ENCODE measurements at regions not wholly inside any gene's neighbourhood (a gene's known extent, or its start where the extent isn't known, plus 50 kb on each side); places are given as distances from the start of the nearest gene placed in this dataset.
"Not testable (repeated sequence)": the region's sequence is repeated elsewhere in the genome, so short reads cannot be mapped to it uniquely, and the experiment has no call there.

GRCh38 chr5:18497089-18497488 lies 862.8 kb downstream of the TAF11L14 start:
- H3K4me3 ChIP-seq (ENCODE audit: low read depth, low read length) = no peak overlapping the region
- H3K27ac ChIP-seq (ENCODE audit: low read depth, low read length) = no peak overlapping the region
- H3K36me3 ChIP-seq (ENCODE audit: insufficient read depth, low read length) = no peaks in the 10 kb centered on the region
- H3K4me1 ChIP-seq (ENCODE audit: control insufficient read depth, insufficient read depth, low read length, unreplicated experiment) = no peaks in the 10 kb centered on the region
- H3K27me3 ChIP-seq (ENCODE audit: insufficient read depth, low read length) = no peaks in the 10 kb centered on the region
- H3K79me2 ChIP-seq (ENCODE audit: control insufficient read depth, insufficient read depth, low read length, unreplicated experiment) = no peaks in the 10 kb centered on the region
- H2AFZ ChIP-seq (ENCODE audit: low read length, unreplicated experiment) = no peak overlapping the region

- H3K27ac ChIP-seq (ENCODE audit: low read depth, low read length) = no peak overlapping the region
- H2AFZ ChIP-seq (ENCODE audit: low read length, unreplicated experiment) = no peak overlapping the region
- H3K27me3 ChIP-seq (ENCODE audit: insufficient read depth, low read length) = no peaks in the 10 kb centered on the region
- H3K36me3 ChIP-seq (ENCODE audit: insufficient read depth, low read length) = no peaks in the 10 kb centered on the region
- no peaks in the 10 kb centered on the region for H3K79me2 ChIP-seq (ENCODE audit: control insufficient read depth, insufficient read depth, low read length, unreplicated experiment)
- H3K4me1 ChIP-seq (ENCODE audit: control insufficient read depth, insufficient read depth, low read length, unreplicated experiment) = no peaks in the 10 kb centered on the region
- no peak overlapping the region for H3K4me3 ChIP-seq (ENCODE audit: low read depth, low read length)
Measured at GRCh38 chr5:18503797-18504328, 869.6 kb downstream of the TAF11L14 start.

GRCh38 chr5:18507114-18507513 lies 872.9 kb downstream of the TAF11L14 start:
- Histone ChIP-seq H3K27me3 (ENCODE audit: insufficient read depth, low read length) (no peaks in the 10 kb centered on the region), H3K4me1 (ENCODE audit: control insufficient read depth, insufficient read depth, low read length, unreplicated experiment) (no peaks in the 10 kb centered on the region), H3K27ac (ENCODE audit: low read depth, low read length) (no peak overlapping the region), H3K4me3 (ENCODE audit: low read depth, low read length) (no peak overlapping the region), H2AFZ (ENCODE audit: low read length, unreplicated experiment) (no peak overlapping the region), H3K79me2 (ENCODE audit: control insufficient read depth, insufficient read depth, low read length, unreplicated experiment) (no peaks in the 10 kb centered on the region), H3K36me3 (ENCODE audit: insufficient read depth, low read length) (no peaks in the 10 kb centered on the region)

GRCh38 chr5:18517641-18518380 lies 883.6 kb downstream of the TAF11L14 start:
- H3K36me3 ChIP-seq (ENCODE audit: insufficient read depth, low read length) = no peaks in the 10 kb centered on the region
- no peaks in the 10 kb centered on the region for H3K27me3 ChIP-seq (ENCODE audit: insufficient read depth, low read length)
- no peak overlapping the region for H2AFZ ChIP-seq (ENCODE audit: low read length, unreplicated experiment)
- H3K4me3 ChIP-seq (ENCODE audit: low read depth, low read length) = no peak overlapping the region
- no peak overlapping the region for H3K27ac ChIP-seq (ENCODE audit: low read depth, low read length)
- no peaks in the 10 kb centered on the region for H3K4me1 ChIP-seq (ENCODE audit: control insufficient read depth, insufficient read depth, low read length, unreplicated experiment)
- no peaks in the 10 kb centered on the region for H3K79me2 ChIP-seq (ENCODE audit: control insufficient read depth, insufficient read depth, low read length, unreplicated experiment)

GRCh38 chr5:18523380-18523779 lies 889.1 kb downstream of the TAF11L14 start:
- Histone ChIP-seq H3K79me2 (ENCODE audit: control insufficient read depth, insufficient read depth, low read length, unreplicated experiment) (no peaks in the 10 kb centered on the region), H3K4me3 (ENCODE audit: low read depth, low read length) (no peak overlapping the region), H2AFZ (ENCODE audit: low read length, unreplicated experiment) (no peak overlapping the region), H3K36me3 (ENCODE audit: insufficient read depth, low read length) (no peaks in the 10 kb centered on the region), H3K27me3 (ENCODE audit: insufficient read depth, low read length) (no peaks in the 10 kb centered on the region), H3K27ac (ENCODE audit: low read depth, low read length) (no peak overlapping the region), H3K4me1 (ENCODE audit: control insufficient read depth, insufficient read depth, low read length, unreplicated experiment) (no peaks in the 10 kb centered on the region)

GRCh38 chr5:18526792-18527405 lies 892.6 kb downstream of the TAF11L14 start:
- no peak overlapping the region for H3K27ac ChIP-seq (ENCODE audit: low read depth, low read length)
- no peaks in the 10 kb centered on the region for H3K36me3 ChIP-seq (ENCODE audit: insufficient read depth, low read length)
- no peak overlapping the region for H2AFZ ChIP-seq (ENCODE audit: low read length, unreplicated experiment)
- no peaks in the 10 kb centered on the region for H3K4me1 ChIP-seq (ENCODE audit: control insufficient read depth, insufficient read depth, low read length, unreplicated experiment)
- no peaks in the 10 kb centered on the region for H3K27me3 ChIP-seq (ENCODE audit: insufficient read depth, low read length)
- no peaks in the 10 kb centered on the region for H3K79me2 ChIP-seq (ENCODE audit: control insufficient read depth, insufficient read depth, low read length, unreplicated experiment)
- H3K4me3 ChIP-seq (ENCODE audit: low read depth, low read length) = no peak overlapping the region

- H3K79me2 ChIP-seq (ENCODE audit: control insufficient read depth, insufficient read depth, low read length, unreplicated experiment) = no peaks in the 10 kb centered on the region
- no peak overlapping the region for H2AFZ ChIP-seq (ENCODE audit: low read length, unreplicated experiment)
- H3K4me1 ChIP-seq (ENCODE audit: control insufficient read depth, insufficient read depth, low read length, unreplicated experiment) = no peaks in the 10 kb centered on the region
- no peaks in the 10 kb centered on the region for H3K36me3 ChIP-seq (ENCODE audit: insufficient read depth, low read length)
- no peak overlapping the region for H3K4me3 ChIP-seq (ENCODE audit: low read depth, low read length)
- no peaks in the 10 kb centered on the region for H3K27me3 ChIP-seq (ENCODE audit: insufficient read depth, low read length)
- no peak overlapping the region for H3K27ac ChIP-seq (ENCODE audit: low read depth, low read length)
Measured at GRCh38 chr5:18533137-18533536, 898.9 kb downstream of the TAF11L14 start.

GRCh38 chr5:18534119-18534518 lies 899.9 kb downstream of the TAF11L14 start:
- Histone ChIP-seq H3K27ac (ENCODE audit: low read depth, low read length) (no peak overlapping the region), H3K4me1 (ENCODE audit: control insufficient read depth, insufficient read depth, low read length, unreplicated experiment) (no peaks in the 10 kb centered on the region), H3K27me3 (ENCODE audit: insufficient read depth, low read length) (no peaks in the 10 kb centered on the region), H2AFZ (ENCODE audit: low read length, unreplicated experiment) (no peak overlapping the region), H3K36me3 (ENCODE audit: insufficient read depth, low read length) (no peaks in the 10 kb centered on the region), H3K79me2 (ENCODE audit: control insufficient read depth, insufficient read depth, low read length, unreplicated experiment) (no peaks in the 10 kb centered on the region), H3K4me3 (ENCODE audit: low read depth, low read length) (no peak overlapping the region)

GRCh38 chr5:18535753-18536152 lies 901.5 kb downstream of the TAF11L14 start:
- H3K4me3 ChIP-seq (ENCODE audit: low read depth, low read length); H3K36me3 ChIP-seq (ENCODE audit: insufficient read depth, low read length); H3K27ac ChIP-seq (ENCODE audit: low read depth, low read length); H3K79me2 ChIP-seq (ENCODE audit: control insufficient read depth, insufficient read depth, low read length, unreplicated experiment); H2AFZ ChIP-seq (ENCODE audit: low read length, unreplicated experiment); H3K27me3 ChIP-seq (ENCODE audit: insufficient read depth, low read length); H3K4me1 ChIP-seq (ENCODE audit: control insufficient read depth, insufficient read depth, low read length, unreplicated experiment): not testable (repeated sequence)

- H3K27me3 ChIP-seq (ENCODE audit: insufficient read depth, low read length) = no peaks in the 10 kb centered on the region
- H3K4me3 ChIP-seq (ENCODE audit: low read depth, low read length) = no peak overlapping the region
- H3K79me2 ChIP-seq (ENCODE audit: control insufficient read depth, insufficient read depth, low read length, unreplicated experiment) = no peaks in the 10 kb centered on the region
- H3K27ac ChIP-seq (ENCODE audit: low read depth, low read length) = no peak overlapping the region
- no peak overlapping the region for H2AFZ ChIP-seq (ENCODE audit: low read length, unreplicated experiment)
- H3K36me3 ChIP-seq (ENCODE audit: insufficient read depth, low read length) = no peaks in the 10 kb centered on the region
- no peaks in the 10 kb centered on the region for H3K4me1 ChIP-seq (ENCODE audit: control insufficient read depth, insufficient read depth, low read length, unreplicated experiment)
Measured at GRCh38 chr5:18544421-18544820, 910.2 kb downstream of the TAF11L14 start.

GRCh38 chr5:18546591-18546990 lies 912.3 kb downstream of the TAF11L14 start:
- Histone ChIP-seq H3K4me1 (ENCODE audit: control insufficient read depth, insufficient read depth, low read length, unreplicated experiment) (no peaks in the 10 kb centered on the region), H3K79me2 (ENCODE audit: control insufficient read depth, insufficient read depth, low read length, unreplicated experiment) (no peaks in the 10 kb centered on the region), H3K4me3 (ENCODE audit: low read depth, low read length) (no peak overlapping the region), H2AFZ (ENCODE audit: low read length, unreplicated experiment) (no peak overlapping the region), H3K36me3 (ENCODE audit: insufficient read depth, low read length) (no peaks in the 10 kb centered on the region), H3K27me3 (ENCODE audit: insufficient read depth, low read length) (no peaks in the 10 kb centered on the region), H3K27ac (ENCODE audit: low read depth, low read length) (no peak overlapping the region)
